GM21367 (cell line): ENCODE measurements at regions not wholly inside any gene's neighbourhood (a gene's known extent, or its start where the extent isn't known, plus 50 kb on each side); places are given as distances from the start of the nearest gene placed in this dataset.
A peak's percentile ranks its signal among the peaks of the same experiment; 100 is the strongest.

ENCODE experiments used
- ATAC-seq: cut with Tn5 transposase; IDR thresholded peaks from one replicate; pipeline ENCODE4 v1.9.1; 2021; ENCODE audit not compliant: unreplicated experiment

DNA sequence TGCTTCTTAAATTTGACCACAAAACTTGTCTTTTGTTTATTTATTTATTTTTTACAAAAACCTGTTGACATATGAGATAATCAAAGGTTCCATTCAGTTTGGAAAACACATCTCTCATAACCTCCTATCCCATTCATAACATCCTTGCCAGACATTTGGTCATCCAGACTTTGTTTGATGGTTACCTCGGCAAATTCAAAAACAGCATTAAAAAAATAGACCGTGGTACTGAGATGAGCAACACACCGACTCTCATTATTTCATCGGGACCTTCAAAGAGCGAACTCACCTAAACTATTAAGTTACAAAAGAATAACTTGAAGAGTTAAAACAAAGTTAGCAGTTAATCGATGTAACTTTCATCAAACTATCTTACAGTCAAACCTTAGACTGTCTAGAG, 85.8 kb upstream of the RPS6KA3 start:
- ATAC-seq: no peak

- no peak for ATAC-seq
These were observed 83.9 kb upstream of the RPS6KA3 start for GRCh38 chrX:20350596-20350995.

DNA sequence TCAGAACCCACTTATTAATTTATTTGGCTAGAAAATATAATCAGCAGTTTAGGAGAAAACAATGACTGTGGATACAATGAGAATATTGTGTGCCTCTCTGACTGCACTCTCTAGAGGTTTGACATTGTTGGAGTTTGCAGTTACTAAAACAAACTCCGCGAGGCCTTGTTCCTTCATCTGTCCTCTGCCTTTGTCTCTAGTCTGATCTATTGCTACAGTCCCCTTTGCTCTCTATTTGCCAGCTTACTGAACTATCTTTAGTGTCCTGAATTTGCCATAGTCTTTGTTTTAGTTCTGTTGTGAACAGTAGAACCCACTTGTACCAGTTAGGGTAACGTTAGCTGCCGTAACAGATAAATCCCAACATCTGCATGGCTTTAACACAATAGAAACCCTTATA, 81.4 kb upstream of the RPS6KA3 start:
- no peak for ATAC-seq

- ATAC-seq: no peak
These were observed 80.8 kb upstream of the RPS6KA3 start for GRCh38 chrX:20347481-20347880.

DNA sequence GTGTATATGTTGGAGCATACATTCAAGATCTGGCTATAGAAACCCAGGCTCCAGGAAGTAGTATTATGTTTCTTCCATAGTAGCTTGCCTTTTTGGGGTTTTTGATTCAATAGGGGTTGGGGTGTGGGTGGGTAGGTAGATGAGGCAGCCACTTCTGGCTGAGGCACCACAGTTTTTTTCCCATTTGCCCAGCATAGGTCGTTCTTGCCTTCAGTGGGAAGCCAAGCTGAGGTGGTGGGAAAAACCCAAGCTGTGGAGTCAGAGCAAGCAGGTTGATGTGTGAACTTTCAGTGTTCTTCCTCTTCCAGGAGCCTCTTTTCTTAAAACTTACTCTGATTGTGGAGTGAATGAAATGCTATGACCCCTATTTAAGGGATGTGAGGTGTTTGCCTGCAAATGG, 67.0 kb upstream of the RPS6KA3 start:
- no peak for ATAC-seq

DNA sequence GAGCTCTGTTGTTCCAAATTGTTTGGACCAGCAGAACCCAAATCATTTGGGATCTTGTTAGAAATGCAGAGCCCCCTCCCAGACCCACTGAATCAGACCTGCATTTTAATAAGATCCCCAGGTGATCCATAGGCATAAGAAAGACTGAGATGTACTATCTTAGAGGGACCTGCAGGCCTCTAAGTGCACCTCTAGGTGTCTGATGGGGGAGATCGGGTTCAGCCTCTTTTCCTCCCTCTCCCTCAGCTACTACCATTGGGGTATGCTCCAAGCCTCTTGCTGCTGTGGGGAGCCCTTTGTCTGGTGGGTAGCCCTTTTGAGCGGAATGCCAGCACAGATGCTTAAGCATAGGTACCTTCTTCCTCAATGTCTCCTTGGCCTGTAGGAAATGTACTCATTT, 63.8 kb upstream of the RPS6KA3 start:
- no peak for ATAC-seq

DNA sequence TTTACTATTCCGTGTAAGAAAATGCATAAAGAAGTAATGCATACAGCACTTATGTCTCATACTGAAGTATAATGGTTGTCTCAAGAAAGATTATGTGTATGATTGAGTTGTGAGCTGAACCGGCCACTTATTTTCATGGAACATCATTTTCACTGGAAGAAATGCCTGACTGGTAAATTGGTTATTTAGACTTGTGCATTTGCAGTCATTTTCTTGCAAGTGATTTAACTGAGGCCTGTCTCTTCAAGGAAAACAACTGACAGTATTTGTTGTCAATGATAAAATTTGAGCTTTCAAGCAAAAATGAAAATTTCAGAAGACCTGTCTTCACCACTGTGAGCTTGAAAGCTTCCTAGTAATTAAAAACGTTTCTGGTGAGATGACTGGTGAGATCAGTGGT, 62.7 kb upstream of the RPS6KA3 start:
- ATAC-seq: no peak

DNA sequence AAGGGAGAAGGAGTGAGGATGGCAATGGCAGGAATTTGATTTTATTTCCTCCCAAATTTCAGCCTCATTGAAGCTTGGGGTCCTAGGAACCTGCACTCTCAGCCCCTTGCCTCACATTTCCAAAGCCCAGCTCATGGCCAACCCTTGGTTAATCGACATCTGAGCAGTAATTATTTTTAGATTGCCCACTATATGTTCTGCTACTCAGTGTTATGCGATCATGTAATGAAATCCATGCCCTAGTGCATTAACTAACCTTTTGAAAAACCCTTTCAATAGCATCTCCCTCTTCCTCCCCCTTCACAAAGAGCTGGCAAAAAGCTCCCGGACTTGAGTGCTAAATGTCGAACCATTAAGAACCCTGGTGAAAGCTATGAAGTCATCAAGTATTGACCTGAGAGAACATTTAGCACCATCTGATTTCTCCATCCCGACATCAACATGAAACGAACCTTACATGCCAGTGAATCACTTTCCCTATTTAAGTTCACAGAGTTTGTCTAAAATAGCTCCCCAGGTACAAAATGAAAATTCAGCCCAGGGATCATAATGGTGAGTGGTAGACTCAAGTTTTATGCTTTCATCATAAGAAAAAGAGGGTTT, 59.2 kb upstream of the RPS6KA3 start:
- ATAC-seq: no peak

DNA sequence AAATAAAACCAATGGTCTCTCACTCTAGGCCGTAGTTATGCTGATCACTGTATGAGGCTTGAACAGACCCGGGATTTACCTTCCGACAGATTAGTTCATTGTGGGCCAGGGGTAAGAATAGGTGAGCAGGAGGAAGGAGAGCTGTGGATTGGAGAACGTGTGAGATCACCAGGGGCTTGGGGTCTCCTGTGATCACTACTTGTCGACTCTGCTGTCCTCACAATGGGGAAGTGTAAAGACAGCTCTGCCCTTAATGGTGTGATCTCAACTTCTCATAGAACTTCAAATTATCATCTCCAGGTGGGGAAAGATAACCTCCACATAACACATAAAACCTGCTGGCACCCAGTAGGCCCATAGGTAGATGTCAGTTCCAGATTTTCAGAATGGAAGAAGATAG, 56.2 kb upstream of the RPS6KA3 start:
- no peak for ATAC-seq

GRCh38 chrX:20320461-20321159, 53.9 kb upstream of the RPS6KA3 start:
- ATAC-seq: peak; percentile 98

GRCh38 chrX:20319054-20319453, 52.3 kb upstream of the RPS6KA3 start:
- no peak for ATAC-seq

GRCh38 chrX:20317873-20318272, 51.2 kb upstream of the RPS6KA3 start:
- no peak for ATAC-seq
